ENCODE measurements at regions not wholly inside any gene's neighbourhood (a gene's known extent, or its start where the extent isn't known, plus 50 kb on each side); places are given as distances from the start of the nearest gene placed in this dataset.

GRCh38 chr9:29336281-29336680, 1763.0 kb upstream of the C9orf72 start:
- TF ChIP-seq CTCF (IDR thresholded peaks at IDR 0.05) (no peak), POLR2A (IDR thresholded peaks at IDR 0.05) (no peak)

Data from right lobe of liver (tissue), 4 donors.